ENCODE measurements at regions not wholly inside any gene's neighbourhood (a gene's known extent, or its start where the extent isn't known, plus 50 kb on each side); places are given as distances from the start of the nearest gene placed in this dataset.

DNA sequence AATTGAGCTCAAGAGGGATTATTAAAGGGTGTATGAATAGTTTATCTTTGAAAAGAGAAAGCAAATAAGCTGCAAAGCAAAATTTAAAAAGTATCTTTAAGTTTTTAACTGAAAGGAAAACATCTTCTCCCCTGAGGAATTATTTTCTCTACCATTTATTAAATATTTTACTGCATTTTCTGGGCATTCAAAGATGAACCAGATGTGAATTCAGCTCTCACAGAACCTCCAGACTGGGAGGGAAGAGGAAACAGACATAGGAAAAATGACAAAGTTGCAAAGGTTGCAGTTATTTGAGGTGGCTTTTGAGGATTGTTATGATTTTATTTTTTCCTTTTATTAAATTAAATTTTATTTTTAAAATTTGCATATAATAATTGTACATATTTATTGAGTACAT is 122.7 kb upstream of the SESN3 start:
- no peak for DNase-seq (ENCODE audit: low spot score)

DNA sequence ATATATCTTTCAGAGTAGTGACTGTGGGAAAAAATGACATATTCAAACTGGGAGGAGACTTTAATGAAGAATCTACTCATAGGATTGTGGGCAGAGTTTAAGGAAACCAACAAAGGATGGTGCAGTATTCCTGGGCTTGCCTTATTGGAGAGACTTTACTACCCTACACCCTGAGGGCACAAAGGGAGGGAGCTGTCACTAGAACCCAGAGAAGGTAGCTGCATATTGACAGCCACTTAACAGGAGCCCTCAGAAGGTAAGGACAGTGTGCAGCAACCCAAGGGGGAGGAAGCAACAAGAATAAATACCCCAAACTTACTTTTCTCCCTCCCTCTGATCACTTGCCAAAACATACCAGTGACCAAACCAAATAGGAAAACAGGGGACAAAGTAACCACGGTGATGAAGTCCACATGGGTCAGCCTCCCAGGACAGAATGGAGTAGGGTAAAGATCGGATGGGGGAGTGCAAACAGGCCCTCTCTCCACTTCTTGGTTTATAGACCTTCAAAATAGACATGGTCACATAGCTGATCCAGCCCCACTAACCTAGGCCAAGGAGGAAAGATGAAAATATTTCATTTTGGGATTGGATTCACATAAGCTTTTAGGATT is 121.8 kb upstream of the SESN3 start:
- DNase-seq (ENCODE audit: low spot score), result no peak

DNA sequence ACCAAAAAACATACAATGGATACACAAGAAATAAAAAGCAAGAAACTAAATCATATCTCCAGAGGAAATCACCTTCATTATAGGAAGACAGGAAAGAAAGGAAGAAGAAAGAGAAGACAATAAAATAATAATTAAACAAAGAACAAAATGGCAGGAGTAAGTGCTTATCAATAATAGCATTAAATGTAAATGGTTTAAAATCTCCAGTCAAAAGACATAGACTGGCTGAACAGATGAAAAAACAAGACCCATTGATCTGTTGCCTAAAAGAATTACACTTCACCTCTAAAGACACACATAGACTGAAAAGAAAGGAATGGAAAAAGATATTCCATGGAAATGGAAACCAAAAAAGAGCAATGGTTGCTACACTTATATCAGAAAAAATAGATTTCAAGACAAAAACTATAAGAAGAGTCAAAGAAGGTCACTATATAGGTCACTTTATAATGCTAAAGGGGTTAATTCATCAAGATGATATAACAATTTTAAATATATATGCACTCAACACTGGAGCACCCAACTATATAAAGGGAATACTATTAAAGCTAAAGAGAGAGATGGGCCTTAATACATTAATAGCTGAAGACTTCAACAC is 118.4 kb upstream of the SESN3 start:
- no peak for DNase-seq (ENCODE audit: low spot score)

DNA sequence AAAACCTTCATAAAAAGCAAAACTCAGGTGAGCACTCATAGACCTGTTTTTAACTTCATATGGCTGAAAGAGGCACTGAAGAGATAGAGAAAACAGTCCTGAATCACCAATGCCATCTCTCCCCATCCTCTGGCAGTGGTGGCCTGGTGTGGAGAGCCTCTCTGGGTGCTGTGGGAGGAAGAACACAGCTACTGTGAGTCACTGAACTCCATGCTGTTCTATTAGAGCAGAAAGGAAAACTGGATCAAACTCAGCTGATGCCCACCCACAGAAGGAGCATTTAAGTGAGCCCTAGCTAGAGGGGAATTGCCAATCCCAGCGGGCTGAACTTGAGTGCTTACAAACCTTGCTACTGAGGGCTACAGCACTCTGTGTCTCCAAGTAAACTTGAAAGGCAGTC is 115.3 kb upstream of the SESN3 start:
- DNase-seq (ENCODE audit: low spot score), result no peak

DNA sequence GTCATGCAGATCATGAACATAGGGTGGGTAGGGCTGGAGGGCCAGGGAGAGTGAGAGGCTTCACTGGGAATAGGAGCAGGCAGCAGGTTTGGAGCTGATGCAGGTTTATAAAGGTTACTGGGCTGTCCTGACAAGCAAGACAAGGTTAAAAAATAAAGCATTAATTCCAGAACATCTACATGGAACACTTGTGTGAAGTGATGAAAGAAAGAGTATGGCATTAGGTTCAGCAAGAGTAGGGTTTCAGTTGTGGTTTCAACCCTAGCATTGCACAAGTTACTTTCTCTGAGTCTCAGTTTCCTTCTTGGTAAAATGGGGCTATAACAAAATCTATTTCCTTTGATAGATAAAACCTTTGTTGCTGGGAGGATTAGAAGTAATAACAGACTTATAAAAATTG is 114.6 kb upstream of the SESN3 start:
- no peak for DNase-seq (ENCODE audit: low spot score)

DNA sequence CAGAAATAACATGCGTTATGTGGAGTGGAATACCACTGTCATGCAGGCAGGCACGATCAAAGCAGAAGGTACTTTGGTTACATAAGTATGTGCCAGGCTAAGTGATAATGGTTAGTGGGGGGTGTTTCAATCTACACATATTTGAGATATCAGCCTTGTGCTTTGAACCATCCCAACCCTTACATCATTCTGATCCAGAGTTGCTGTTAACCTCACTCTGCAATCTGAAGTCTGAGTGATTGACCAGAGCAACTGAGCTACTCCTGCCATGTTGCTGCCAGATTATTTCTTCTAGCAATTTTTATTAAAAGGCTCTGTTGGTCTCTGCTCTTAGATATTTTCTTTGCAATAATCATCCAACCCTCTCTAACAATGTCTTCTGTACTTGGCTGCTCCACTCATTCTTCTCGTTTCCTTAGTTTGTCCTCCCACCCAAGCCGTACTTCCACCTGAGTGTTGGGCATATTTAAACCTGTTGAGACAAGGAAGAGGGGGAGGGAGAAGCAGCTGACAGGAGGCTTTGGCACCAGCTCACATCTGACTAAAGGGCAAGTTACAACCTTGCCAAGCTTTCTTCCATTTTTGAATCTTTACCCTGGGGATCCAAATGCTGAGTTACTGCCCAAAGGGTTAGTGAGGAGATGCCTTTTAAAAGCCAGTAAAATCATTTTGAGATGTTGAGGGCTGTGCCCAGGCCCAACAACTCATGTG is 114.1 kb upstream of the SESN3 start:
- no peak for DNase-seq (ENCODE audit: low spot score)

DNA sequence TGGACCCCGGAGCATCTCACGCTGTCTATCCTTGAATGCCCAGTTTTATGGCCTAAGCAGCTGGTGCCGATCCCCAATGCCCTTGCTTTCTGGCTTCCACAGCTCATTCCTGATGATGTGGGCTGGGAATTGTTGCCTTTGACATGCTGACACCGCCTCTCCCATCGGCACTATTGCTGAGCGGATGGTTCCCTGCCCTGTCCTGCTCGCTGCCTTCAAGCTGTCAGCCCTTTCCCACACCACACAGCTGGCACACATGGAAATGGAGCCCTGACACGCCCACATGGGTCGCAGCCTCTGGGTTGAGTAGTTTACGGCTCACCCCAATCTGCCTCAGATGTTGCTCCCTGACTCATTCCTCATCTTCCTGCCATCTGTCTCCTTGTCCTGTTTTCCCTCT is 110.2 kb upstream of the SESN3 start:
- no peak for DNase-seq (ENCODE audit: low spot score)

DNA sequence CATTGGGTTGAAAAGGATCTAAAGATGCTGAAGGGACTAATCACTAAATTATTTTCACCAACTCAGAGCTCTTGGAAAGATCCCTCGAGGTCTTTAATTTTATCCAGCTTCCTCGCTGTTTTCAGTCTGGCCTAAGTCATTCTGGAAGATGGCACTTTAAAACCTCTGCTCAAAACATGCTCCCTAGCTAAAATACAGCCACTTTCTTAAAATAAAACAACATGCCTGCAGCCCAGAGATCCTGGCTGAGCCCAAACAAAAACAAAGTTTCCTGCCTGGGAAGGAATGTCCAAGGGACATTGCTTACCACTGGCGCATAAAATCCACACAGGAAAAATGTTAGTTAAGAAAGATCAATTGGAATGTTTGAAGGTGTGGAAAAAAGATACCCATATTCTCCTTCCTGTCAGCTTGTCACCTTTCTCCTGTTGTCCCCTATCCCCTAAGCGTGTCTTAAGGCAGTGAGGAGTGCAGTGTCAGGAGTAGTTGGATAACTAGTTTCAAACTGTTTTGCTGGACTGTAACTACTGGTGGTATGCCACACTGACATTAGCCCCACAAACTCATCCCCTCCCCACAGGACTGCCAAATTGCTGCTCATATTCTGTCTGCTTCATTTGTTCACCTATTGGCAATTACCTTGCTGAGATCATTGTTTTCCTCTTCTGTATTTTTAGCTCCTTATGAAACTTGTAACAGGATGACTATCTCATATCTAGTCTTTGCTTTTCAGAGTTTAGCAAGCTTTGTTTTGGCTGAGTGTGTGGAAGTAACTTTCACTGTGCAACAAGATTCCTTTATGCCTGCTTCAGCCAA is 108.3 kb upstream of the SESN3 start:
- no peak for DNase-seq (ENCODE audit: low spot score)

DNA sequence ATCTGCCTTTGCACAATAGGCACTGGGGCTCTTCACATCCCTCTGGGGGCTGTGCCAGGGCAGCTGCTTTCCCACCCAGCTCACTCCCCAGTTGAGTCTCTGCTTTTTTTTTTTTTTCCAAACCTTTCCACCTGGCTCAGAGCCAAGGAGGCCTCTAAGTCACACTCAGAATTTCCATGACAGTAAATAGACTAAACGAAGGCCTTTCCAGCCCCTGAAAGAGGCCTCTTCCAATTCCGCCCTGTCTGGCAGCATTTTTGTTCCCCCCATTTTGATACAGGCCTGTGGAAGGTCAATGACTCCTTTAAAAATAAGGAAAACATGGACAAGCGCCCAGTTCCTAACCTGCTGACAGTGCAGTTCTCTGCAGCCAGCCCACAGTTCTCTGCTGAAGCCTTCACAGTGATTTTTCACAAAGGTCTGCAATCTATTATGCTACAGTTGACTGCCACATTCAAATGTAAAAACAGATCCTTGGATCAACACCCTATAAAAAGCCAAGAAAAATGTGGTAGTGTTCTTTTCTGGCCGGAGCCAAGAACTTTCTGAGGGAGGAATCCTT is 107.5 kb upstream of the SESN3 start:
- DNase-seq (ENCODE audit: low spot score), result no peak

DNA sequence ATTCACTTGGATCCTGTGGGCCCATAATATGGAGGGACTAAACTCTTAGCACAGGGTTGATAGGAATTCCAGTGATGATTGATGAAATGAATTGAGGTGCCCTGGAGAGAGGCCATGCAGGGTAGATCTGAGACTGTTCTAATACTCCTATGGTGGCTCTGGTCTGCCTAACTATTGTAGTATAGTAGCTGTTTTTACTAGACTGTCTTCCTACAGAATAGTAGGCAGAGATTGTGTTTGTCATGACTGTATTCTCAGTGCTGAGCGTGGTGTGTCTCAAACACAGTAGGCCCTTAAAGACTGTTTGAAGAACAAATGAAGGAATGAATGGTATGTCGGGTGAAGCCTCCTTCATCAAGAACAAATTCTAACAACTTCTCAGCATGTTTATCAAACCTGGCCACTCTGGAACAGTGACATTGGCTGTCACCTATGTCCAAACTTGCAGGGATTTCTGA is 107.0 kb upstream of the SESN3 start:
- DNase-seq (ENCODE audit: low spot score), result no peak

DNA sequence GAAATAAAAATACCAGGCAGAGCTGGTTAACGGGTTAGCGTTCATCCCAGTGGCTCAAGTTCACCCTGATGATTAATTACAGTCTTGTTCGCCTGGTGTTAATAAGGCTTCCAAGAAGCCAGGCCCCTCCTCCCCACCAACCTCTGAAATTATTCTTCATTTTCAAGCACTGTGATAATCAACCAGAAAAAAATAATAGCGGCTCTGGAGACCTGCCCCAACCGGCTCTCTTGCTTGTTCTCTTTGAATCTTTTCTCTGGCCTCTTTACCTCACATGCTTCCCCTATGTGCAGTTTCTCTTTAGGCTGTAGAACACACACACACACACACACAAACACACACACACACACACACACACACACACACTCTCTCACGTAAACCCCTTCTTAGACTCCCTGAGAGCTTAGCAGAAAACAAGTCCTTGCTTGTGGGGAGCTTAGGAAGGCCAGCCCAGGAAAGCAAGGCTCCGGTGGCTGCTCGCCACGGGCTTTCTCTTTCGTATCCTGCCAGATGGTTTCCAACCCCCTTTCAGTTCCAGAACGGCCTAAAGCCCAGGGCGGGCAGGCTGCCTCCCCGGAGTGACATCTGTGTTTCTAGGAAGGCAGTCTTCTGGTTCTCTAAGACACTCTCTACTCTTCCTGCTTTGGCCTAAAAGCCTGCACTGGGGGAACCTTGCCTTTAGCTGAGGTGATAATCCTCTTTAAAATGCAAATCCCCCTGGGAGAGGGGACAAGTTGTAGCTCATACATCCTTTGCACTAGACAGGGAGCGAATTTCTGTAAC is 106.4 kb upstream of the SESN3 start:
- DNase-seq (ENCODE audit: low spot score), result peak; percentile 86

DNA sequence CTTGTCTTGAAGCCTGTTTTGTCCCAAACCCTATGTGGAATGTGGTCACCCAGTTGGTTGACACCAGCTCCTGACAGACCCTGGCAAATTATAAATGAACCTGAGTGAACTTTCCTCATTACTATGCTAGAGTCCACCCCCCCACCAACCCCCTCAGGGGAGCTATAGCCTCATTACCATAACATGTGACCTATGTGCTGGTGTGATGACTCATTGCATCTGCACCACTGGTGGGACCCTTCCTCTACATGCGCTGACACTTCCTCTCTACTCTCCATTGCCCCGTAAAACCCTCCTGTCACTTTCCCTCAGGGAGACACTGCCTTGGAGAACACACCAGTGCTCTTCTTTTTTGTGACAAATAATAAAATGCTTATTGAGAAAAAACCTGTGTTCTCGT is 105.0 kb upstream of the SESN3 start:
- DNase-seq (ENCODE audit: low spot score), result no peak

DNA sequence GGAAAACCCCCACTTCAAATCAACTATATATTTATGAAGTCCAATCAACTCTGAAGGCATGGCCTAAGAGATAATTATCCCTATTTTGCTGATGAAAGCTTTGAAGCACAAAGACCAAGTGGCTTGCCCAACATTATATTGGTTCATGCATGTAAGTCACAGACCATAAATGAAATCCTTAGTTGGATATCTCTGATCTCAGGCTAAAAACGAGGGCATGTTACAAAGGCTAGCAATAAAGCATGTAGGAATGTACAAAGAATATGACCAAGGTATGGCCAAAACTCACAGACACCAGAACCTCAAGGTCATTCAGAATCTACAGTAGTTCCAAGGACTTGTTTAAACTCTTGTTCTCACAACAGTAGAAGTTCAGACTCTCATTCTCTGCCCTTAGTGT is 100.2 kb upstream of the SESN3 start:
- DNase-seq (ENCODE audit: low spot score), result no peak

DNA sequence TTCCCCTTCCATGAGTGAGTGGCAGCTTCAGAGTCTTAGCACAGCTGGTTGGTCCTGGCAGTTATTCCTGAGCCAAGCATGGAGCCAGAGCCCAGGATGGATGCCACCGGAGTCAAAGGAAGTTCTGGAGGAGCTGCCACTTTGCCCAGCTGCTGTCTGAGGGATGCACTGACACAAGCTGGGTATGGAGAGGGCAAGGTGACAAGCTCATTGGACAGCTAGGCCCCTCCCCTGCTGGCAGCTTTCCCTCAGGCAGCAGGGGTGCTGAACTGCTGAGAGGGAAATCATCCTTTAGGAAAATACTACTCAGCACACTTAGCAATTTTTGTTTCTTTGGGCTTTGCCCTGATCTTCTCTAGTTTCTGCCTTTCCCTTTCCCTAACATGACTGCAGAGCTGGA is 99.3 kb upstream of the SESN3 start:
- no peak for DNase-seq (ENCODE audit: low spot score)

DNA sequence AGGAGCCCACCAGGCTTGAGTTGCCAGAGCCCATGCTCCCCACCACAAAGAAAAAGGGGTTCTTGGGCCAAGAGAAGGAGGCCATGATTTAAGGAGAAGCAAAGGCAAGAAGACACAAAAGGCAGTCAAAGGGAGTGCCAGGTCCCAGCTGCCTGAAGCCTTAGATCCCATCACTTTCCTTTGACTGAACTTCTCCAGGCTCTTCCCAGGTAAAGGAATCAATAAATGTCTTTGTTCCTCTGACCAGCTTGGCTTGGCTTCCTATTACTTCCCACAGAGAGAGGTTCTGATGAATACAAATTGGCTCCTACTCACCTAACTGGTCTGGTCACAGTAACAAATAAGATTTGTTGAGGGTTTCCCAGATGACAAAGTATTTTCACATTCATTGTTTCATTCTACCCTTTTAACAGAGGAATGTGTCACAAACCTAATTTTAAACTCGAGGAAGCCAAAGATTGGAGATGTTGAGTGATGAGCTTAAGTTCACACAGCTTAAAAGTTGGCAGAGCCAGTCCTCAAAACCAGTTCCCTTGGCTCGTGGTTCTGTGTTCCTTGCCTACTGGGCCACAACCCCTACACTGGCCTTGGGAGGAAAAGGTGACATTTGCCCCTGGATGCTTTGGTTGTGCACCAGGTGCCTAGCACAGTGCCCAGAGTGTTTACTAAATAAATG is 96.4 kb upstream of the SESN3 start:
- no peak for DNase-seq (ENCODE audit: low spot score)

DNA sequence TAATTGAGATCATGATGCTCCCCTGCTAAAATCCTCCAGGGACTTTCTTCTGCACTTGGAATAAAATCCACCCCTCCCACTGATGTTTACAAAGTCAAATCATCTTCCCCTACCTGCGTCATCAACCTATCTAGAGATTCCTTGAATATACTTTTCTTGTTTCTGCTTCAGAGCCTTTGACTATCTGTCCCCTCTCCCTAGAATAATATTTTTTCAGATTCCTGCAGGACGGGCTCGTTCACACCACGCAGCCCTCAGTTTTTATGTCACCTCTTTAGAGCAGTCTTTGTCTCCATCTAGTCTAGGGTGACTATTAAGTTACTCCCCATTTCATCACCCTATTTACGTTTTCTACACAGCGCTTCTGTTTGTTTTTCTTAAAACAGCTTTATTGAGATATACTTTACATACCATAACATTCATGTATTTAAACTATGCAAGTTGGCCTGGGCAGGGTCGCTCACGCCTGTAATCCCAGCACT is 94.8 kb upstream of the SESN3 start:
- DNase-seq (ENCODE audit: low spot score), result no peak

DNA sequence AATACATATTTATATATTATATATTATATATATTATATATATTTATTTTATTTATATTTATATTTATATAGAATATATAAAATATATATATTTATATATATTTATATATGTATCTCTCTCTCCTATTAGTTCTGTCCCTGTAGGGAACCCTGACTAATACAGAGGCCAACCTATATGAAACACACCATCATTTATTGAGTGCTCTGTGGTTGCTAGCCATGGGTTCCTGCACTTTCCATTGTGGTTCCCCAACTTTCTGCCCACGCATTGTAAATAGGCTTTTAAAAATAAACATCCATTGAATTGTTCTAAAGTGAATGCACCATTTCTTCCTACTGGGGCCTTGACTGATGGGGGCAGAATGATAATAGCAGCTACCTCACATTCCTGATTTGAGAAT is 93.8 kb upstream of the SESN3 start:
- DNase-seq (ENCODE audit: low spot score), result no peak

DNA sequence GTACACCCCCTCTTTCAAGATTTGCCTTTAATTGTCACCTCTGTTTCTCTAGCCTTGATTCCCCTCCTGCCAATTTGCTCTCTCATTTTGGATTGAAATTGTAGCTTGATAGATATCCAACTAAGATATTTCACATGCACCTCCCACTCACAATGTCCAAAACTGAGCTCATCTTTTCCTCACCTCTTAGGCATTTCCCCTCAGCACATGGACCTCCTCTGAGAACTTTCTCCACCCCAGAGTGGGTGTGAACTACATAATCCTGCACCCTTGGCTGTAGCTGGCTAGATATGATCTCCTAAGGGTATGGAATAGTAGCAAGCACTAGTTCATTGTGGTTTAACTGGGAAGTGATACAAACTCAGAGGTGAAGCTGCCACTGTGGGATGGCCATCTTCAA is 91.5 kb upstream of the SESN3 start:
- no peak for DNase-seq (ENCODE audit: low spot score)

DNA sequence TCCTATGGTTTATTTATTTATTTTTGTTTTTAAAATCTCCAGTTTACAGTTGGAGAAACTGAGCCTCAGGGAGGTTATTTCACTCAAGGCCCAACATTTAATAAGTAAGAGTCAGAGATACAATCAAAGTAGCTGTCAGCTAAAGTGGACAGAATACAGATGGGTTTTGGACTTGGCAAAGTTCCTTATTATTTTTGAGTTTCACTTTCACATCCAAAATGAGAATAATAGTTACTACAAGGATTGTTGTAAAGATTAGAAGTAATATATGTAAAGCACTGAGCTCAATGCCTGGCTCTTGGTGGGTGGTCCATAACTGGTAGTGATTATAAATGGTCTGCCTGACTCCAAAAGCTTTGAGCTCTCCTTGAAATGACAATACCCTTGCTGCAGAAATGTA is 87.5 kb upstream of the SESN3 start:
- DNase-seq (ENCODE audit: low spot score), result no peak

DNA sequence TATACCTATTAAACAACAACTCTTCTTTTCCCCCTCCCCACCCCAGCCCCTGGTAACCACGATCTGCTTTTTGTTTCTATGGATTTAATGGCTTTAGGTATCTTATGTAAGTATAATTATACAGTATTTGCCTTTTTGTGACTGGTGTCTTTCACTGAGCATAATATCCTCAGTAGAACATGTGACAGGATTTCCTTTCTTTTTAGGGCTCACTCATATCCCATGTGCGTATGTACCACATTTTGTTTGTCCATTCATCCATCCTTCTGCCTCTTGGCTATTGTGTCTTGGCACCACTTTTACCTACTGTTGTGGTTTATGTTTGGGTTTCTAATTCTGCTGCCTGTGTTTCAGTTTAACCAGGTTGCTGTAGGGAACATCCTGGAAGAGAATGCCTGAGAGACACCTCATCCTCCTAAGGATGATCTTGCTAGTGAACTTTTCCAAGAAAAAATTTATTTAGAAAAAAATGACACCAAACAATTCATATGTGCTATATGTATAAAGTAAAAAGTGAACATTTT is 77.6 kb upstream of the SESN3 start:
- no peak for DNase-seq (ENCODE audit: low spot score)

DNA sequence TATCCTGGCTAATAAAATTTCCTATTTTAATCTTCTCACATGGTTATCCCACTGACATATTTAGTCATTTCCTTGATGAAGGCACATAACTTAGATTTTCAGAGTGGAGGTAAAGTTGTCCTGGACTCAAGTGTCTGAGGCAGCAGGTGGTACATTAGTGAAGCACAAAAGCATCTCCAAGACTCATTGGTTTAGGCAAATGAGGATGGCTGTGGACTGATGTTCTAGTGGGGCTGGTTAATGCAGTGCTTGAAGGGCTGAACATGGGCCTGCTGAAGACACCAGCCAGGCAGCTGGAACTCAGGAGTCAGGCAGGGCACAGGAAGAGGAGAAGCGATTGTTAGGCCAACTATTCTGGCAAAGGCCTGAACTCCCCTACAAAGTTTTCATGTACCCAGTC is 76.3 kb upstream of the SESN3 start:
- DNase-seq (ENCODE audit: low spot score), result no peak

Measured in ecto neural progenitor cell (in vitro differentiated cells).